Ovary (tissue), 3 donors: ENCODE measurements at regions not wholly inside any gene's neighbourhood (a gene's known extent, or its start where the extent isn't known, plus 50 kb on each side); places are given as distances from the start of the nearest gene placed in this dataset.
"Not testable (repeated sequence)": the region's sequence is repeated elsewhere in the genome, so short reads cannot be mapped to it uniquely, and the experiment has no call there.

Source experiments
- CTCF ChIP-seq, 3 donors: fragments of 450-650 bp in 2 of 3; fragments of 200-600 bp in 1 of 3; IDR thresholded peaks; one replicate each; pipeline versions ENCODE4 v1.5.1 to v1.8.0; 2016 to 2022; ENCODE audit warnings: antibody characterized with exemption in 3 of 3, mild to moderate bottlenecking in 1 of 3
- POLR2A ChIP-seq: fragments of 450-650 bp; IDR thresholded peaks from one replicate; pipeline ENCODE4 v1.6.1; 2017; ENCODE audit warnings: antibody characterized with exemption, mild to moderate bottlenecking, moderate library complexity
- donor health status: DM: no; HTN: no; CAD: no.

GRCh38 chrX:74098407-74098806 lies 205.6 kb upstream of the ZCCHC13 start:
- not testable (repeated sequence) for TF ChIP-seq CTCF (IDR thresholded peaks at IDR 0.05); POLR2A
